ENCODE measurements at regions not wholly inside any gene's neighbourhood (a gene's known extent, or its start where the extent isn't known, plus 50 kb on each side); places are given as distances from the start of the nearest gene placed in this dataset.

- H3K27ac ChIP-seq (ENCODE audit: low read depth, low read length), result no peak overlapping the region
- H3K14ac ChIP-seq (ENCODE audit: insufficient read length), result no peak overlapping the region
- DNase-seq (ENCODE audit: low read depth in 1 of 2, low spot score in 2 of 2) (no peak), FAIRE-seq (no peak)
- H3K23me2 ChIP-seq (ENCODE audit: low read depth, low read length), result no peaks in the 10 kb centered on the region
- H2AK5ac ChIP-seq (ENCODE audit: low read depth, low read length), result no peak overlapping the region
- no peak overlapping the region for H4K5ac ChIP-seq (ENCODE audit: insufficient read length, low read depth, low read length)
- CTCF ChIA-PET (ENCODE audit: partially characterized antibody), result interaction anchor here (0.7 to 0.8 kb wide), 2 partner anchors 20 to 104 kb away, joined by 3 read pairs; no protein-coding TSS in a partner anchor
- H3K4me3 ChIP-seq (ENCODE audit: extremely low read depth in 1 of 4, insufficient read depth in 2 of 4, low read depth in 3 of 4, low read length in 4 of 4), result no peak overlapping the region
- no peak overlapping the region for H3K4ac ChIP-seq (replicated peaks; ENCODE audit: insufficient read length, low read depth, low read length)
- H2BK20ac ChIP-seq (ENCODE audit: low read length), result no peak overlapping the region
- H2BK5ac ChIP-seq (ENCODE audit: low read depth, low read length), result no peak overlapping the region
- H2BK120ac ChIP-seq (replicated peaks; ENCODE audit: low read depth, low read length), result no peak overlapping the region
- H3K56ac ChIP-seq (replicated peaks; ENCODE audit: insufficient read length, low read depth, low read length), result no peak overlapping the region
- H3K9me3 ChIP-seq (ENCODE audit: insufficient read depth in 2 of 2, low read depth in 1 of 2, low read length in 1 of 2), result no peaks in the 10 kb centered on the region
- no peaks in the 10 kb centered on the region for H3K79me1 ChIP-seq (ENCODE audit: low read depth, low read length)
- peaks cover 0 to 5% (median 2%) of the 10 kb centered on the region in 4 experiments; a peak in 3 of 7 replicates for H3K4me1 ChIP-seq (replicated peaks in 1 of 4; ENCODE audit: control insufficient read depth in 3 of 4, insufficient read depth in 4 of 4, low read length in 3 of 4)
- 87% methylated on average over 10 of the region's 10 CpGs; no CpG with 5 or more reads in 1 of the 2 experiments for WGBS, 2 experiments (ENCODE audit: extremely low coverage in 1 of 2, insufficient coverage in 1 of 2, insufficient read length in 1 of 2, insufficient replicate concordance in 2 of 2, low coverage in 1 of 2, low lambda C conversion rate in 2 of 2, missing lambda C conversion rate in 1 of 2)
- no peaks in the 10 kb centered on the region for H4K20me1 ChIP-seq (replicated peaks in 1 of 2; ENCODE audit: control insufficient read depth in 1 of 2, insufficient read depth in 2 of 2, low read length in 2 of 2)
- H3K36me3 ChIP-seq (ENCODE audit: control insufficient read depth in 2 of 4, insufficient read depth in 4 of 4, low read length in 3 of 4), result no peaks in the 10 kb centered on the region
- no peak overlapping the region for H3K4me2 ChIP-seq (ENCODE audit: insufficient read depth in 1 of 2, low read depth in 2 of 2, low read length in 2 of 2)
- H2AFZ ChIP-seq (ENCODE audit: low read length), result peak overlapping the region; percentile 92
- no peak overlapping the region for H3K18ac ChIP-seq (ENCODE audit: extremely low read depth, low read length)
- POLR2A ChIA-PET (ENCODE audit: partially characterized antibody), result no interaction called here
- H4K91ac ChIP-seq (replicated peaks; ENCODE audit: insufficient read length, low read length), result no peak overlapping the region
- TF ChIP-seq ZNF274 (IDR thresholded peaks at IDR 0.05; ENCODE audit: borderline replicate concordance, extremely low read depth, low read length), result no peak
- no peak for TF ChIP-seq RAD21 (IDR thresholded peaks at IDR 0.05 in 1 of 2, conservative IDR thresholded peaks at IDR 0.05 in 1 of 2; ENCODE audit: low read depth in 2 of 2, low read length in 2 of 2)
- no peak for TF ChIP-seq USF2 (IDR thresholded peaks at IDR 0.05; ENCODE audit: low read length)
- TF ChIP-seq MAX (IDR thresholded peaks at IDR 0.05), result no peak
- no peak for TF ChIP-seq ATF2 (IDR thresholded peaks at IDR 0.05; ENCODE audit: low read length)
- TF ChIP-seq CBX8 (IDR thresholded peaks at IDR 0.05; ENCODE audit: borderline replicate concordance, low read depth, low read length), result no peak
- no peak for TF ChIP-seq POLR2AphosphoS5 (IDR thresholded peaks at IDR 0.05; ENCODE audit: low read depth, low read length)
- TF ChIP-seq SP2 (IDR thresholded peaks at IDR 0.05; ENCODE audit: low read length), result no peak
- no peak for TF ChIP-seq CEBPB (IDR thresholded peaks at IDR 0.05; ENCODE audit: low read depth, low read length)
- H2BK12ac ChIP-seq (ENCODE audit: low read depth, low read length), result no peak overlapping the region
- no peak overlapping the region for H2BK15ac ChIP-seq (ENCODE audit: low read length)
- no peaks in the 10 kb centered on the region for H3K27me3 ChIP-seq (replicated peaks in 1 of 4; ENCODE audit: control insufficient read depth in 3 of 4, extremely low read depth in 1 of 4, insufficient read depth in 3 of 4, low read length in 3 of 4)
- no peak overlapping the region; a peak in 1 of 7 replicates for H3K9ac ChIP-seq (replicated peaks in 1 of 4; ENCODE audit: extremely low read depth in 1 of 4, low read depth in 3 of 4, low read length in 3 of 4)
- H3K23ac ChIP-seq (ENCODE audit: insufficient read length), result no peak overlapping the region
- H3K79me2 ChIP-seq (ENCODE audit: control insufficient read depth in 1 of 2, insufficient read depth in 2 of 2, low read length in 2 of 2), result no peaks in the 10 kb centered on the region
- no peak overlapping the region for H4K8ac ChIP-seq (ENCODE audit: extremely low read depth, insufficient read depth, low read length)
Observed at GRCh38 chr5:100647461-100648230, 112.5 kb downstream of the FAM174A start.

All from H1 (cell line).